ENCODE measurements at regions not wholly inside any gene's neighbourhood (a gene's known extent, or its start where the extent isn't known, plus 50 kb on each side); places are given as distances from the start of the nearest gene placed in this dataset.
"Not testable (repeated sequence)": the region's sequence is repeated elsewhere in the genome, so short reads cannot be mapped to it uniquely, and the experiment has no call there.

DNA sequence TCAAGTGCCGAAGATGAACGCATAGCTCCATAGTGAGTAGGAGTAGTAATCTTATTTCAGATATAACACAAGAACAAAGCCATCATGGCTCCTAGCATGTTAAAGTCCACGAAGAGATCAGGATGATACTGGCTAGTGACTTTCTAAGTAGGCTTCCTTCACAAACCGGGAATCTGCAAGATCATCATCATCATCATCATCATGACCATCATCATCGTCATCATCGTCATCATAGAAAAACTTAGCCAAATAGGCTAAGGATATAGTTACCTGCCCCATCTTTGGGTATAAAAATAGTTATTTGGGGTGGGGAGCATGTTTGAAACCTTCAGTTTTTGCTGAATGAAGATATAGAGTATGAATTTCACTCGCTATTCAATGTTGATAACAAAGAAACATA, 57.9 kb downstream of the PYDC2 start:
- no peak for DNase-seq (ENCODE audit: low spot score)

DNA sequence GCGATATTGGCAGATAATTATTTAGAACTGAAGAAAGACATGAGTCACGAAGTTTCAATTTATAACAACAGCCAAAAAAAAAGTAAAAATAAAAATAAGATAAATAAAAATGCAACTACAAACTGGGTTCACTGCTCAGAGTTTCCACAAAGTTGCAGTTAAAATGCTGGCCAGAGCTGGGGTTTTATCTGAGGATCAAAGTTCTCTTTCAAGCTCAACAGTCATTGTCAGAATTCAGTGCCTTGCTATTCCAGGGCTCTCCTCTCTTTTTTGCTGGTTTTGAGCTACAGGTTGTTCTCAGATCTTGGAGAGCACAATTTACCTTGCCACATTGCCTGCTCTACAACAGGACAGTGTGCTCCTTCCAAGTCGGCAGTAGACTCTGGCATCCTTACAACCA, 60.1 kb downstream of the PYDC2 start:
- DNase-seq (ENCODE audit: low spot score): no peak

DNA sequence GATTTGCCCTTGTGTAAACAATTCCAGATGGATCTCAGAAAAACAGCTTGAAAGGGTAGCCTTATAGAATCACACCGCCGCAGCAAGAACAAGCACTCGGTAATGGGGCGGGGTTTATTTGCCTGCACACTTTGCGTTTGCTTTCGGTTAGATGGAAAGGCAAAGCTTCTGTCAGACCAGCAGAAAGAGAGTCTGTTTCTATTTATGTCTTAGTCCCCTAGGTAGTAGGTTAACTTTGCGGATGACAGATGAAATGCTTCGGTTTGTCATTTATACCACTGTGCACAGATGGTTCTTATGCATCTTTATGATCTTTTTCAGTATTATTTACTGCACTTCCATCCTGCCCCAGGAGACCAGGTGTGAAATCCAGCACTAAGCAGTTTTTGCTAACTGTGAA, 62.2 kb downstream of the PYDC2 start:
- no peak for DNase-seq (ENCODE audit: low spot score)

DNA sequence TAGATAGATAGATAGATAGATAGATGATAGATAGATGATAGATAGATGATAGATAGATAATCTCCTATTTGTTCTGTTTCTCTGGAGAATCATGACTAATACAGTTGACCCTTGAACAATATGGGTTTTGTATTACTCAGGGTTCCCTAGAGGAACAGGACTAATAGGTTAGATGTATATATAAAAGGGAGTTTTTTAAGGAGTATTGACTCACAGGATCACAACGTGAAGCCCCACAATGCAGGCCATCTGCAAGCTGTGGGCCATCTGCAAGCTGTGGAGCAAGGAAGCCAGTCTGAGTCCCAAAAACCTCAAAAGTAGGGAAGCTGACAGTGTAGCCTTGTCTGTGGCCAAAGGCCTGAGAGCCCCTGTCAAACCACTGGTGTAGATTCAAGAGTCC, 67.6 kb downstream of the PYDC2 start:
- DNase-seq (ENCODE audit: low spot score): no peak

DNA sequence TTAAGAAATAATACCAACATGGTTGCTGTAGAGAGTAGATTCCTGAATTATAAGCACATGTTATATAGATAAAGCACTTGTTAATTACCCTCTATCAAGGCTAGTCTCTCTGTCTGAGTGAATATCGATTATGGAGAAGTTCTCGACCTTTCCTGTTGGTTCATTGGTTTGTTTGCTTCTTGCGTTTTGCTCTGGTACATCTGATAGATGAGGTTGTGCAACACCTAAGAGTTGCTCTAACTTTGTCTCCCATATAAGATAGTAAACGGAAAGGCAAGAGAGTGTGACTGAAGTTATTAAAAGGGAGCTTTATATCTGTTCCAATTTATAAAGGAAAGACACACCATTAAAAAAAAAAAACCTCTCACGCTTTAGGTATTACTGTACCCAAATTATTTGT, 69.0 kb downstream of the PYDC2 start:
- no peak for DNase-seq (ENCODE audit: low spot score)

DNA sequence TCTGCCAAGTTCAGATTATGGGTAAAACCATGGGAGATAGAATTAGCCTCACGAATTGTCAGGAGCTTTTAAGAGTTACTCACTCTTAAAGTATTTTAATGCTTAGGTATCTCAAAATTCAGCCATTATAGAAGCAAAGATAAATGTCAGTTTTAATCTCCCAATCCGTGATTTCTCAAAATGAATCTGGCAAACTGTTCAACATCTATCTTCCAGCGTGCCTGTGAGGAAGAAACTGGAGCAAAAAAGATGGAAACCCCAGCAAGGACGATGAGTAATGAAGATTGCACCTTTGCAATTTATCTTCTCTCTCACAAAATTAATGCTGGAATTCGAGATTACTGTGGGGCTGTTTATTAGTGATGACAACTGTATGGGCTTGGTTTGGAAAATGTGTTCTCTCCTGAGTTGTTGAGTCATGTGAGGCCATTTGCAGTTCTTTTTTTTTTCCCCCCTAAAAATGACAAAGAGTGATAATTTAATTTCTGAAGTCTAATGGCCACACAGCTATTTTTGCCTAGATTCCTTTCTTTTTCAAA, 70.5 kb downstream of the PYDC2 start:
- DNase-seq (ENCODE audit: low spot score): no peak

DNA sequence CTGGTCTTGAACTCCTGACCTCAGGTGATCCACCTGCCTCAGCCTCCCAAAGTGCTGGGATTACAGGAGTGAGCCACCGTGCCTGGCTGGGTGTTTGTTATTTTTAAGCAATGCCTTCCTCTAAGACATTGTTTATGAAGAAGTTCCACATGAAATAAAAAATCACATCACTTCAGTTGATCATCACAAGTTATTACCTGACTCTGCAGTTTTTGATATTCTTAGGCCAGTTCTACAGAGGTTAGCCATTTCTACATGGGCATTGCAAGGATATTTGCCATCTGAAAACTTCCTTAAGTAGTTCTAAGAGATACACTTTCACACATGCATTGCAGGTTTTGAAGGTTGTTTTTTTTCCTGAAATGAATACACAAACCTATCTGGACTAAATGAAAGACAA, 82.1 kb downstream of the PYDC2 start:
- DNase-seq (ENCODE audit: low spot score): no peak

DNA sequence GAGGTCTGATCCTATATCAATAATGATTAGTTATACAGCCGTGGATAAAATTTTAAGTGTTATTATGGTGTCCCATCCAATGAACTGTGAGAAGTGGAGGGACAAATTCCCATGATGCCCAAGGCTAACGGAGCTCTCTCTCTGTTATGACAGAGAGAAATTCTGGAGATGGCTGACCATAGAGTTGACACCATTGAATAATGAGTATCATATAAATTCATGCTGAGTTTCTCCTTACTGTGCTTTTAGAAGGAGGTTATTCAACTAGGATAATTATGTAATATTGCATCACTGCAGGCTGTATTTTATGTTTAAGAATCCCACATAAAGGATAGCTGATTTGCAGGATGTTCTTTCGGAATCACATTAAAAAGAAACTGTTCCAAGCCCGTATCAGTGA, 82.9 kb downstream of the PYDC2 start:
- DNase-seq (ENCODE audit: low spot score): no peak

DNA sequence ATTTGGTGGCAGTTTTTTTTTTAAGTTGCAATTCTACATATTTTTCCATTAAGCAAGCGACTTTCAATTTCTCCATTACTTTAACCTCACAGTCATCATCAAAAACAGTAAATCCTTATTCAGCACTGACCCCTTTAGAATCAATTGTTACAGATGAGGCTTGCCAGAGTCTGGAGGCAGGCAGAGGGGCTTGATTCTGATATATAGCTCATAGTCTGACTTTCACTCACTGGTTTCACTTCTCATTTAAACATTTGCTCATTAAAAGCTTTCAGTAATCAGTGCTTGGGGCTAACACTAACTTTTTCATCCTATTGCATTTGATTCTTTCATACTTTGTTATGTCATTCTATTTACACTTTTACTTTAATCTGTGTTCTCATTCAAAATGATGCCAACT, 88.4 kb downstream of the PYDC2 start:
- no peak for DNase-seq (ENCODE audit: low spot score)

DNA sequence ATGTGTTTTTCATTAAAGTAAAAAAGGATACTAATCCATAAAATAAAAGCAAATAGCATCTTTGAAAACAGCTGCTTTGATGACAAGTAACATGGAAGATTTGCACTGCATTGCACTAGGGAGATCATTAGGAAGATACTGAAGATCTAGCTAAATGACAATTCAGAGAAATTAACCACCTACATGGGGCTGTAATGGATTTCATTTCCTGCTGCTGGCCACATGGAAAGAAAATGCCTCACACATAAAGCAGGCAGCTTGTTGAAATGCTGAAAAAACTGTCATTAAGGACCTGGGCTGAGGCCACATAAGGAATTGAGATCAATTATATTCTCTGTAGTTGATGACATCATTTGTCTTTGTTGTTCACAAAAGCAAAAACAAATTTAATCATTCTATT, 94.1 kb downstream of the PYDC2 start:
- DNase-seq (ENCODE audit: low spot score): no peak

DNA sequence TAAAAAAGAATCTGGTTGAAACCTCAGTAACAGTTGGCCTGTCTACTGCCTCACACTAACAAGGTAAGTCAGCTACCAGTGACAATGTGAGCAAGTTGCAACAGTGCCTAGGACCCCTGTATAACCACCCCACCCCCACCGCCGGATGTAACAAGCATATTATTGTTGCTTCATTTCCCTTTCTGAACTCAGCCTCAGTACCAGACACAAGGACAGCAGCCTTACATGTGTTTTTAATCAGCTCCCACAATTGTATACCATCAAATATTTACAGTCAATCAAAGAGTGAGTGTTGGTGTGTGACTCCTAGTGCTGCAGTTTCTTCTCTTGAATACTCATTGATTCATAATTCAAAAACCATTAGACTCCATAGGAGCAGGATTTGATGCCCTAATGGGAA, 96.4 kb downstream of the PYDC2 start:
- DNase-seq (ENCODE audit: low spot score): no peak

DNA sequence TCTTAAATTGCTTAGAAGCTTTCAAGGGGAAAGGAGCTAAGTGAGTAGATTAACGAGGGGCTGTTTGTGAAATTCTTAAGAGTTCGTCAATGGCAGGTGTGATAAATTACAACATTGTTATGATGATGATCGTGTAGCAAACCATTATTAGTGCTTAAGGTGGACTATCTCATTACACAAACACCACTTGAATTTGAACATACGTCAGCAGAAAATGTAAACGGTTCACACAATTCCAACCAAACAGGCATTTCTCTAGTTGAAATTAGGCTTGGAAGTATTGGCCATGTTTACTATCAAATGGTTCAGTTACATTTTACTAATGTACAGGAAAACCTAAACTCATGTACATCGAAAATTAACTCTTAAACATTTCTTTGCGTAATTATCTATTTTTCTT, 102.8 kb downstream of the PYDC2 start:
- no peak for DNase-seq (ENCODE audit: low spot score)

DNA sequence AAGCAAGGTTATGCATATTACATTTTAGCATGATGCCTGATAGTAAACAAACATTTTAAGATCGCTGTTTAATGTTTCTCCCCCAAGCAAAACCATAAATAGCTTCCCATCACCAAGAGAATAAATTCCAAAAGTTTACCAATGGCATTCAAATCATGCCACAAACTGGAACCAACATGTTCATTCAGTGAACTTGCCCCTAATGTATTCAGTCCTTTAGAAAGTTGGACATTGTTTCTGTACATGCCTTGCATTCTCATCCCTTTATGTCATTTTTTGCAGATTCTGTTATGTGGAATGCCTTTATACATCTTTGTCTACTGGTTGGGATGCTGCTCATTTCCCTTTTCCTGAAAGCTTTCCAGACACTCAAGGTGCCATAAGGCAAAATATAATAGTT, 105.5 kb downstream of the PYDC2 start:
- no peak for DNase-seq (ENCODE audit: low spot score)

DNA sequence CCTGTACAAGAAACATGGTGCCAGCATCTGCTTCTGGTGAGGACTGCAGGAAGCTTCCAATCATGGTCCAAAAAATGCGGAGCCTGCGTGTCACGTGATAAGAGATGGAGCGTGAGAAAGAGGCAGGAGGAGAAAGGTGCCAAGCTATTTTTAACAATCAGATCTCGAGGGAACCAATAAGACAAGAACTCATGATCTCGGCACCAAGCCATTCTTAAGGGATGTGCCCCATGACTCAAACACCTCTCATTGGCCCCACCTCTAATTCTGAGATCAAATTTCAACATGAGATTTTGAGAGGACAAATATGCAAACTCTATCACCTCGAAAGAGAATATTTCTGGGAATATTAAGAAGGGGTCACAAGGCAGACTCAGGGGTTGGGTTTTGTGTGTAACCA, 107.2 kb downstream of the PYDC2 start:
- DNase-seq (ENCODE audit: low spot score): no peak

DNA sequence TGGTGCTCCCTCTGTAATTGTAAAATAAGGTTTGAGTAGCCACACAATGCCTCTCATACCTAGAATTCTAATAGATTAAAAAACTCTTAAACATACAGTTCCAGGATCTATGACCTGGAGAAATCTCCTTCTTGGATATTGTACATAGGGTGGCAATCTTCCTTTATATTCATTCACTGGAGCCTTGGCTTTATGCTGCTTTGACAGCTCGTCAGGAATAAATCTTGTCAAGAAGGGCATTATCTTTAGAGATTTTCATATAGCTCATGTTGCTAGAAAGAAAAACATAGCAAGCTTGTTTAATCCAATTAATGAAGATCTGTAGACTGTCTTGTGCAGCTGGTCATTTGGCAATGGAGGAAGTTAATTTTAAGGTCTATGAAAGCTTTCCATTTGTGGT, 131.1 kb downstream of the PYDC2 start:
- no peak for DNase-seq (ENCODE audit: low spot score)

DNA sequence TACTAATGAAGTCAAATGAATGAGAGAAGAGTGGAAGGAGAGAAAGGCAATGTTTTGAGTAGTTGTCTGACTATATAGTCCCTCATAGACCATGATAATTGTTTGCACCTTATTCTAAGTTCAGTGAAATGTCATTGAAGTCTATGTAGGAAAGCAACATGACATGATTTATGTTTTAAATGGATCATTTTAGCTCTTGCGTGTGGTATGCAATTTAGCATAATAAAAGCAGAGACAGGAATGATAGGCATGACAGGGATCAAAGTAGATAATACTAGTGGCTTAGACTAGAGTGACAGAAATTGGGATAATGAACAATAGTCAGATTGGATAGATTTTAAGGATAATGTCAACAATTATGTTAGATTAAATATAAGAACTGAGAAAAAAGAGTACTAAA, 132.5 kb downstream of the PYDC2 start:
- no peak for DNase-seq (ENCODE audit: low spot score)

DNA sequence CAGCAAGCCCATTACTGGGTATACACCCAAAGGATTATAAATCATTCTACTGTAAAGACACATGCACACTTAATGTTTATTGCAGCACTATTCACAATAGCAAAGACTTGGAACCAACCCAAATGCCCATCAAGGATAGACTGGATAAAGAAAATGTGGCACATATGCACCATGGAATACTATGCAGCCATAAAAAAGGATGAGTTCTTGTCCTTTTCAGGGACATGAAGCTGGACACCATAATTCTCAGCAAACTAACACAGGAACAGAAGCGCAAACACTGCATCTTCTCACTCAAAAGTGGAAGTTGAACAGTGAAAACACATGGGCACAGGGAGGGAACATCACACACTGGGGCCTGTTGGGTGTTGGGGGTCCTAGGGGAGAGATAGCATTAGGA, 154.5 kb downstream of the PYDC2 start:
- DNase-seq (ENCODE audit: low spot score): not testable (repeated sequence)

DNA sequence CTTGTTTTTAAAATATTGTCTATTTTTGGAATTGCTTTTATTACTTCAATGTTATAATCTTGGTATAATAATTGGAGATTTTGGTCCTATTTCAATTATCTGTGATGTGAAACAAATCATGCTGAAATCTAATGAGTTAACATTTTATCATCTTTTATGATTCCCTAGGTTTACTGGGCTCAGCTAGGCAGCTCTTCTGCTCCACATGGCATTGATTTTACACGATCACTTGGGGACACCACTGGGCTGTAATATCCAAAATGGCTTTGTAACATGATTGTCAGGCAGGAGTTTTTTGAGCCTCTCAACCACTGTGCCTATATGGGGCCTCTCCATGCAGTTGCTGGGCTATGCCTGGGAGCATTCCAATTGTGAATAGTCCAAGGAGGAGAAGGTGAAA, 163.3 kb downstream of the PYDC2 start:
- no peak for DNase-seq (ENCODE audit: low spot score)

DNA sequence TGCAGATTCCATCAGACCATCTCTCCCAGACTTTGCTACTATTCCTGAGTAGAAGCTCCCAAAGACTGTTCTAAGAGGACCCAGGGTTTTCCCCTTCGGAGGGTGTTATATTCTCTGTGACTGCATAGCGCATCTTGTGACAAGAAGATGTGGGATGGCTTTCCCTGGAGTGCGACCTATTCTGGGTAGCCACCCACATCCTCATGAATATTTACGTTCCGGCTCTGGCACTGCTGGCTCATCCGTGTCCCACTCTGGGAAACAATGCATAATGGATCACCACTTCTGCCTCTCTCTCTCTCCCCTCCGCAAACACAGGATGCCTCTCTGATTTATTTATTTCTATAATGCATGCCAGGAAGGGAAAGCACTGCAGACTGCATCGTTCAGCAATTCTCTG, 166.1 kb downstream of the PYDC2 start:
- no peak for DNase-seq (ENCODE audit: low spot score)

DNA sequence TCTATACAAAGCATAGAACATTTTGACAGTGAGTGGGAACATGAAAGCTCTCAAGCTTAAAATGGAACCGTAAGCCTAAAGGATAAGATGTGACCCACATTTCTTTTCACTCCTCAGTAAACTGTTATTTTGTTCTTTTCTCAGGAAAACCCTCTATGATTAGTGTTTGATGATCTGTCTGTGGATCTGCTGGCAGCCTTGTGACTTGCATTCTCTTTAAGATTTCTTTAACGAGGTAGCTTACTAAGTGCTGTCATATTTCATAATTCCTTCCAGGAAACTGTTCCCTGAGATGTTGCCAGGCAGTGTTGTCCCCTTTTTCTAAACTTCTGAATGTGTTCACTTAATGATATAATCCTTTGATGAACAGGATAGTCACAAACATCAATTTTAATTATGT, 167.6 kb downstream of the PYDC2 start:
- no peak for DNase-seq (ENCODE audit: low spot score)

DNA sequence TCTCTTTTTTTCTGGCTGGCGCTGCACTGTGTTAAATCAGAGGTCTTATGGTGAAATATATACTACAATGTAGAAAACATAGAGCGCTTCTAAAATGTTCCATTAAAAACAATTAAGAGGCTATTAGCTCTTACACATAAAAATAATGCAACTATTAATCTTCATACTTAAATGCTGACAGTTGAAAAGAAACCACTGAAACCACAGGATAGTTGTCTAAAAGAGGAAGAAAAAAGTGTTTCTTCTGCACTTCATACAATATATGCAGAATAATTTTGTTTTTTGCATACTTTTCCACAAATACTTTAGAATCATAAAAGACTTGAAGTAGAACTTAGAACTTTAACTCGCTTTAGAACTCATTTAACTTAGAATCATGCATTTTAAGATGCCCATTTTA, 170.5 kb downstream of the PYDC2 start:
- DNase-seq (ENCODE audit: low spot score): no peak

DNA sequence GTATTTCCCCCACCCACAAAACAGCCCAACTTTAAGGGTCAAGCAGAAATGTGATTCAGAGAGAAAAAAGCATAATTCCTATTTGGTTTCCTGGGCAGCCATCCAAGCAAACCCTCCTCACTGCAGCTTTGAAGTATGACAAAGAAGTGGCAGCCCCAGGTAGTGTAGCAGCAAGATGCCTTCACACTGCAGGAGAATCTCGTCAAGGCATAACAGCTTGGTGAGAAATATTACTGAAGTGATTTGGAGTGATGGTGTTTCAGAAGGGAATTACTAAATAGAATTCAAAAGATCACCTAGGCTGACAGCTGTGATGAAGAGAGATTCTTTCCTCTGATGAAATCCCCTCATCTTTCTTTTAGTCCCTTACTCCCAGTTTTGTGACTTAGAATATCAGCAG, 173.9 kb downstream of the PYDC2 start:
- DNase-seq (ENCODE audit: low spot score): no peak

DNA sequence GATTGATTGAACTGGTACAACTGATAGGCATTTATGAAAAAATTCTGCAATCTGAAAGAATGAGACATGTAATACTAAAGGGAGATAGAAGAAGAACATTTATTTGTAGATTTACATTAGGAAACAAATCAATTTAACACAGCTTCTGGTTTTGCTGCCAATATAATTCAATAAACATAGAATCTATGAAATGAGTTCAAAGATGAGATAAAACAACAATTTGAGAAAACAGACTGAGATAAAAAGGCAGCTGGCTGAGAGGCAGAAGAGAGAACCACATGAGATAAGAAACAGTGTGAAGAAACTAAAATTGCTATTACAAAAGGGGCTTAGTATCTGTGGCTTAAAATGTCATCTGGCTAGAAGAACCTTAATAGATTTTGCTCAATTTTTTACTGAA, 176.6 kb downstream of the PYDC2 start:
- no peak for DNase-seq (ENCODE audit: low spot score)

DNA sequence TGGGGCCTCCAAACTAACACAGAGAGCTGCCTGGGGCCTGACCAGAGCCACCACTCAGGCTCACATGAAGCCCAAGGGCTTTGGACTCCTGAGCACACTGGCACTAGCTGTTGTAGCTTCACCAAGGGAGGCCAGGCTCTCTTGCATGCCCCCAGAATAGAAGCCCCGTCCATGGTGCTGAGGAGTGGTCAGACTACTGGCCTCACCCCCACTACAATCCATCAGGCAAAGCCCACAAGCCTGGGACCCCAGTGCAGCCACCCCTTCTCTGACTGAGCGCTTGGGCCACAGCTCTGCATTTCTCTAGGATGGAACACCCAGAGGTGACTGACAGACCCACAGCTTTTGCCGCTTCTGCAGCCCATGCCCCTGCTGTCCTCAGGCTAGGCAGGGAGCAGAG, 180.8 kb downstream of the PYDC2 start:
- no peak for DNase-seq (ENCODE audit: low spot score)

DNA sequence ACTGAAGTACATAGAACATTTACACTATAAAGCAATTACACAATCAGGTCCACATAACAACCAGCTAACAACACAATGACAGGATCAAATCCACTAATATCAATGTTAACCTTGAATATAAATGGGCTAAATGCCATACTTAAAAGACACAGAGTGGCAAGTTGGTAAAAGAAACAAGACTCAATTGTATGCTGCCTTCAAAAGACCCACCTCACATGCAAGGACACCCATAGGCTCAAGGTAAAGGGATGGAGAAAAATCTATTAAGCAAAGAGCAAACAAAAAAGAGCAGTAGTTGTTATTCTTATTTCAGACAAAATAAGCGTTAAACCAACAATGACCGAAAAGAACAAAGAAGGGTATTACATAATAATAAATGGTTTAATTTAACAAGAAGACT, 183.3 kb downstream of the PYDC2 start:
- no peak for DNase-seq (ENCODE audit: low spot score)

Measured in cerebellar cortex (tissue), 1 donor.